GM19240 (cell line): ENCODE measurements at regions not wholly inside any gene's neighbourhood (a gene's known extent, or its start where the extent isn't known, plus 50 kb on each side); places are given as distances from the start of the nearest gene placed in this dataset.

Experiments
- DNase-seq: peaks from one replicate; pipeline ENCODE4 v3.0.0; 2011; ENCODE audit warnings: low spot score; ENCODE audit not compliant: insufficient read length

DNA sequence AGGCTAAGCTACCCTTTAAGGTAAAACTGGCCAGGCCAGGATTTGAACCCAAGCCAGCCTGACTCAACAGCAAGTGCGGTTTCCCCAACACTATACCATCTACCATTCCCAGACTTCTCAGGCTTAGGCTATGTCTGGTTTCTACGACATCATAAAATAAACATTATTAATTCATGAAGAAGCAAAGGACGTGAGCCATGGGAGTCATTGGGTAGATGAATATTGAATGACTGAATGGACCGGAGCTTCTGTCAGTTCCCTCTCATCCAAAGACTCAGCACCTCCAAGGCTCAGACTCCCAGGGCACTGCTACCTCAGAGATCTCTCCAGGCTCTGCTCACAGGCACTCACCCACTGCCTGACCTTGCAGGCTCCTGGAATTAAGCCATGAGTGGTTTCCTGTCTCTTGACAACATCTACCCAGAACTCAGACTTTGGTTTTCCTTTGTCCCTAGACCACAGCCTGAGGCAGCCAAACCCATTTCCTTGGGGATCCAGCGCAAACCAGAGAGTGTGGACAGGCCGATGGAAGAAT is 64.6 kb upstream of the STEAP1B start:
- no peak for DNase-seq

DNA sequence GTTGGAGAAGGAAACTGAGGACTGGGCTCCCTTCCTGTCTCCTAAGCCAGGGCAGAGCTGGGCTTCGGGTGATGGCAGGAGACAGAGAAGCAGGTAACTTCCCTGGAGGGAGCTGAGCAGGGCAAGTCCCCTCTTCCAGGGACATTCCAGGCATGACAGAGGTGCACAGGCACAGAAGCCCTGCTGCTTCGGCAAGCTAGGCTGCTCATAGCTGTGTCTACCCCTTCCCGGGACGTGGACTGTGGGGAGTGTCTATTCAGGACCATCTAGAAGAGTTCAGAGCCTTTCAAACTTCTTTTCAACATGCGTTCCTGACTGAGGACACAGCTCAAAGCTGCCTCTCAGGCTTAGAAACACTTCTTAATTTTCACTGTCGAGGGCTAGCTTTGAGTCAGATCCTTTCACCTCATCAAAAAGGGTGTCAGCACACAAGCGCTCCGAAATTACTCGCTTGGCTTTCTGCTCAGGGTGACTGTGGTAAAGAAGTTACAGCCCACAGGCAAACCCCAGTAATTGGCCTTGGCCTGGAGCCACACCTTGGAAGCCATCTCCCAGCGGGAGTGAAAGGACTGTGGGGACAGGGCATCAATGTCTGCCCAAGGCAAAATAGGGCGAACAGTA is 63.7 kb upstream of the STEAP1B start:
- DNase-seq = no peak

DNA sequence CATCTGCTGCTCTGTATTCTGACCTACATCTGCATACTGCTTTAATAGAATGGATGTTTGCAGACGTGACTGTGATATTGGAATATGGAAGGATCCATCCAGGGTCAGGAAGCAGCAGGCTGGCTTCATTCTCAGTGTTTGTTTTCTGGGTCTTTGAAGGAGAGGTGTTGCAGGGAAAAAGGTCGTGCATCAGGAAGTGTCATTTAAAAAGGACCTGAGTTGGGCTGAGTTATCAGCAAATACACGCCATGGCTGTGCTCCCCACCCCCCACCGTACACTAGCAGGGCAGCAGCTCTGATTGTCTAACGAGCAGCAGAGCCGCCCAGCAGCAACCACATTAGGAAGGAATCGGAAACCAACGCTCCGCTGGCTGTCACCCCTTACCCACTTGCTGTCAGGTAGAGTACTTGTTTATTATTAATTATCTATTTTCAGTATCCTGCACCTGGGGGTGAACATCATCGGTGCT is 63.1 kb upstream of the STEAP1B start:
- no peak for DNase-seq

DNA sequence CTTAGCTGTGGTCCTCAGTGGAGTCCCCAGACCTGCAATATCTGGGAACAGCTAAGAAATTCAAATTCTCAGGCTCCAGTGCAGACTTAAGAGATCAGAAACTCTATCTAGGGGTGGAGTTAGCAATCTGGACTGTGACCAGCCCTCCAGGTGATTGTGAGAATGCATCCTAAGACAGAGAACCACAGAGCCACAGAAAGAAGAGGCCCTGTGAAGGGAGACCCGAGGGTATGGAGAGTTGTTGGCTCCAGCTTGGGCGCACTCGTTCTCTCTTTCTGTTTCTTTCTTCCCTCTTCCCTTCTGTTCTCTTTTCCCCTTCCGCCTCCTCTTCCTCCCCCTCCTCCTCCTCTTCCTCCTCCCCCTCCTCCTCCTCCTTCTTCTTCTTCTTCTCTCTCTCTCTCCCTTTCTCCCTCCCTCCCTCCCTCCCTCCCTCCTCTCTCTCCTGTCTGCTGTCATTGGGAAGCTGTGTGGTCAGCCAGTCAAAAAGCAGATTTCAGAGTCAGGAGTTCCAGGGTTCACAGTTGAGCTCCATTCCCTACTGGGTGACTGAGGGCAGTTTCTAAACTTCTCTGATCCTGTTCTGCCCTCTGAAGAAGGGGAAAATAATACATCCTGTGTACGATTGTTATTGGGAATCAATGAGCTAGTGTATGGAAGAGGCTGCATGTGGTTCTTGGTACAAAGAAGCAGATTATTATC is 62.1 kb upstream of the STEAP1B start:
- no peak for DNase-seq

DNA sequence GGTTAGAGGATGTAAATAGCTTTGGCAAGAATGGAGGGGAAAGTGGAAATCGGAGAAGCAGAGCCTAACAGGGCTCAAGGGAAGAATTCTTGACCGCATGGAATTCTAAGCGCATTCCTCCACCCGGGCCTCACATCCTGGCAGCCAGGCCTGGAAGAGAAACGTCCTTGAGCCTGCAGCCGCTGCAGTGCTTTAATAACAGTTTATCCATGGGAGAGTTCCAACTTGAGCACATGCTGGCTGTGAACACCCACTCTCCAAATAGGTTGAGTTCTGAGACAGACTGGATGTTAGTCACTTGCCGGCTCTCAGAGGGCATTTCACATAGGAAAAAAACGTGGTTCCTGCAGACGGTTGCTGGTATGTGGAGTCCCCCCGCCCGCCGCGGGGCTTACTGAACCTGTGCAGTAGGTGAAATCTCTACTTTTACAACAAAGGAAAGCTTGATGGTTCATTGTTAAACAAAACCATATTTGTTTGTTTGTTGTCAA is 61.4 kb upstream of the STEAP1B start:
- DNase-seq = no peak

DNA sequence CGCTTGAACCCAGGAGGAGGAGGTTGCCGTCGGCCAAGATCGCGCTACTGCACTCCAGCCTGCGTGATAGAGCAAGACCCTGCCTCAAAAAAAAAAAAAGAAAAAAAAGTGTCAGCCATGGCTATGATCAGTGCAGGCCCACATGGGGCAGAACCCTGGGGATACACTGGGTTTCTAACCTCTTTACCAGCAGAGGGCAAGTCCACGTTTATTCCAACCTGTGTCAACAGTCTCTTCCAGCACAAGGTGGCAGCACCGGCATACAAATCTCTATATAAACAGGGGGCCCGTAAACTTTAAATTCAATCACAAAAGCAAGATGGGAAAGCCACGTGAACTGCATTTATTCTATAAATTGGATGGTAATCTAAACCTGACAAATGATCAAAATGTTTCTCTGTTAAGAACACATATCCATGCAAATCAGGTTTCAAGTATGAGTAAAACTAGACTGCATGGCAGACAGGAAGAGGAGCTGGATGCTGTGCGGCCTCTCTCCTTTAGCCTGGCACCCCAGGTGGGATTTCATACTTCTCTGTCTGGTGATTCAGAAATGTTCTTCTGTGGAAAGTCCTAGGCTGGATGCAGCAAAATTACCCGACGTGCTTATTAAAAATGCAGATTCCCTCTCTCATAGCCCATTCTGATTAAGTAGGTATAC is 60.0 kb upstream of the STEAP1B start:
- peak; percentile 55 for DNase-seq

DNA sequence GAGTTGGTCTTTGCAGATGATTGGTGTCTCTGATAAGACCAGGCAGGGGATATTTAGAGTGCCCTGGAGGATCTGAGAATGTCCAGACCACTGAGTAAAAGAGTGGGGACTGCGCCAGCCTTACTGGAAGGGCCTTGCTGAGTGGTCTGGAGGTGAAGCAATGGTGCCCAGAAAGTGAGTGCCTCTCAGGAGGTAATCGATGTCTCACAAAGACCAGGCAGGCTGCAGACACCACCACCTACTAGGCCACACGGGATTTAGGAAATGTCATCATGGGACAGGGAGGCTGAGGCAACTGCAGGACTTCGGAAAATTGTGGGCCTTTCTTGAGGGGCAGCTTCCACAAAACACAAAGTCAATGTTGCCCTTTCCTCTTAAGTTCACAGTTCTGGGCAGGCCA is 57.2 kb upstream of the STEAP1B start:
- DNase-seq = no peak

DNA sequence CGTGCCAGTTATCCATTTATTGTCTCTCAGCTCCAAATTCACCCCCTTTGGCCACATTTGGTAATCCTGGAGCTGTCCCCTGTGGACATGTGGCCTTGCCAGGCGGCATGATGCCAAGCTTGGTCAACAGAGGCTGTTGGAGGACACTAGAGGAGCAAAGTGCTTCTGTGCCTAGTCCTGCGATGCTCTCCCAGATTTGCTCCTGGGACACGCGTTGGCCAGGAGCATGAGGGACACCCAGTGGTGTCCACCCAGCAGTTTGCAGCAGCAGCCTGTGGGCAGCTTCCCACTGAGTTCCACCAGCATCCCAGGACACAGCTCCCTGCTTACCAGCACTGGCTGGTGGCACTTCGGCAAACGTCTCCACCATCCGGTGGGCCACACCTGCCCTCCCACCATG is 55.5 kb upstream of the STEAP1B start:
- DNase-seq = no peak

DNA sequence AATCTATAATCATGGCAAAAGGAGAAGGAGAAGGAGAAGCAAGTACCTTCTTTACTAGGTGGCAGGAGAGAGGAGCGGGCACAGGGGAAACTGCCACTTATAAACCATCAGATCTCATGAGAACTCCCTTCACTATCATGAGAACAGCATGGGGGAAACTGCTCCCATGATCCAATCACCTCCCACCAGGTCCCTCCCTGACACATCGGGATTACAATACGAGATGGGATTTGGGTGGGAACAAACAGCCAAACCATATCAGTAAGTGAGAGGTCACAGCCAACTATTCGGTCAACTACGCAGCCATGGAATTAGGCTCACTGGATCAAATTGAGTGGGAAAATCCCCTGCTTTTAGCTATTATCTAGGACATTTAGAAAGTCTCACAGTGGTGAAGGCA is 54.2 kb upstream of the STEAP1B start:
- no peak for DNase-seq

DNA sequence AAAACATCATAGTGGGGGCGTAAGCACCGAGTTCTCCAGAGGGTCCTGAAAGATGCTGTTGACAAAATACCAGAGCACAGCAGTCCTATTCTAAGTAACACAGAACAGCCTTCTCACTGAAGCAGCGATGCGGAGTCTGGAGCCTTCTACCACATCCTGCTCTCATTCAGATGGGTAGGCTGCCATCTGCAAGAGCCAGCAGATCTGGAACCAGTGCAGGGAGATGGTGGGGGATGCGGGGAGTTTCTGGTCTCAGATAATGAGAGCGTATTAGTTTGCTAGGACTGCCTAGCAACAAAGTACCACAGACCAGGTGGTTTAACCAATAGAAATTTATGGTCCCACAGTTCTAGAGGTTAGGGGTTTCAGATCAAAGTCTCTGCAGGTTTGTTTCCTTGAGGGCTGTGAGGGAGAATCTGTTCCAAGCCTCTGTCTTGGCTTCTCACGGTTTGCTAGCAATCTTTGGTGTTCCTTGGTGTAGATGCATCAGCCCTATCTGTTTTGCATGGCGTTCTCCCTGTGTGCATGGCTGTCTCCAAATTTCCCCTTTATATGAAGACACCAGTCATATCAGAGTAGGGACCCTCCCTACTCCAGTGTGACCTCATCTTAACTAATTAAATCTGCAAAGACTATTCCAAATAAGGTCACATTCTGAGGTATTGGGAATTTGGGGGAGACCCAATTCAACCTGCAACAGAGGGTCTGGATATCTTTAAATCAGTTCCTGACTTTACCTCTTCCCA is 52.0 kb upstream of the STEAP1B start:
- peak; percentile 30 for DNase-seq

DNA sequence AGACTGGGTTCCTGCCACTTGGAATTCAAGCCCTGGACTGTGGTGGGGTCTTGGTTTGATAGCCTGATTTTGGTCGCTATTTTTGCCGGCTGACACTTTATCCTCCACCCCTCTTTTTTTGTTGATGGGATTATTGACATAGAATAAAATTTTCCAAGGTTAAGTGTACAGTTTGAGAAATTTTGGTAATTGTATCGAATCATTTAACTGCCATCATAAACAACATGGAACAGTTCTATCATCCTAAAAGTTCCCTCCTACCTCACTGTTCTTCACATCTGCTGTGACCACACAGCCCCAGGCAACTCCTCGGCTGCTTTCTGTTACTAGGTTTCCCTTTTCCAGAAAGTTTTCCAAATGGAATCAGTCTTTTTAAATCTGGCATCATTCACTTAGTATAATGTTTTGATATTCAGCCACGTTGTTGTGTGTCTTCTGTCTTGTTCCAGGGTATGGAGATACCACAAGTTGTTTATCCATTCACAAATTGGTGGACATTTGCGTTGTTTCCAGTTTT is 50.6 kb upstream of the STEAP1B start:
- no peak for DNase-seq

DNA sequence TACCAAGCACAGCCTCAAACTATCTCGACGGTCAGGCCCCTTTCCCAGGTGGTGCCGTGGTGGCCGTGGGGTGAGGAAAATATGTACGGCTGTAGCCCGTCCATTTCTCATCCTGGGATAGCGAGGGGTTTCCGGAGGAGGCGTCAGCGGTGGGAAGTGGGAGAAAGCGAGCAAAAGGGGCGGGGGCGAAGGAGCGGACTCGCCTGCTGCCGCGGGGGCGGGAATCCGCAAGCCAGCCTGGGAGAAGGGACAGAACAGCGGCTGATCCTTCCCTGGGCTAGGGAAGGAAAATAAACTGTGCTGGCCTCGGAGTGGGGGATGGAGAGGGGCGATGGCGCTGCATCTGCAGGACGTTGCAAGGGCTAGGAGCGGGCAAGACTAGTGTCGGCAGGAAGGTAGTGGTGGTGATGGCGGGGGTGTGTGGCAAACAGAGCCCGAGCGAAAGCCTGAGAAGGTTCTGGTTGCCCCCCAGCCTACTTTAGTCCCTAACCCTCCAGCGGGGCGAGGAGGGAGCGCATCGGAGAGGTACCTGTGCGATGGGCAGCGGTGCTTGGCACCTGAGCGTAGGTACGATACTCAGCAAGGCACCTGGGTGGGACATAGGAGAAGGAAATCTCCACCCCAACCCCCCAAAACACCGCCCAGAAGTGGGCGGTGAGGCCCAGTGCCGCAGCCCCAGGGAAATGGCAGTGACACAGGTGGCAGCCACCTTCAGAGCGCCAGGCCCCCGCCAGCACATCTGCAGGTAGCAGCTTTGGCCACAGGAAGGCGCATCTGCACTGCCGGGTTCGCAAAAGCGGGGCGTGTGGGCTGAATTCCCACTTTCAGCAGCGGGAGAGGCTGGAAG is 49.9 kb upstream of the STEAP1B start:
- no peak for DNase-seq
